ENCODE measurements at regions not wholly inside any gene's neighbourhood (a gene's known extent, or its start where the extent isn't known, plus 50 kb on each side); places are given as distances from the start of the nearest gene placed in this dataset.

DNA sequence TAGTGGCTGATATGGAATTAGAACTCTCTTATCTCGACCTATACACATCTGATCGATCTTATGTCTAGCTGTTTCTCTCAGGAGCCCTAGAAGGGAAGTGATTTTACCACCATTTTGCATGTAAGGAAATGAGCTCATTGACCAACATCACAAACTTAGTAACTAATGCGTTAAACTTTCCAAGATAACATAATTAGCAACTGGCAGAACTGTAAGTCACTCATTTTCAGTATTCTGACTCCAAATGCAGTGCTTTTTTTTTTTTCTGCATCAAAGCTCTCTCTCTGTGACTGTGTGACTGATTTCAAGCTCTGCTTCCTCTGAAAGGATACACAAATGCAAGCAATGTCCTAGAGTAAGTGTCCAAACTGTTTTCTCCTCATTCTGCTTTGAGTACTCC is 68.1 kb upstream of the FBXL7 start:
- no peak for FAIRE-seq
- DNase-seq (ENCODE audit: insufficient read length, low spot score) = no peak
- TF ChIP-seq, protein P1, sequence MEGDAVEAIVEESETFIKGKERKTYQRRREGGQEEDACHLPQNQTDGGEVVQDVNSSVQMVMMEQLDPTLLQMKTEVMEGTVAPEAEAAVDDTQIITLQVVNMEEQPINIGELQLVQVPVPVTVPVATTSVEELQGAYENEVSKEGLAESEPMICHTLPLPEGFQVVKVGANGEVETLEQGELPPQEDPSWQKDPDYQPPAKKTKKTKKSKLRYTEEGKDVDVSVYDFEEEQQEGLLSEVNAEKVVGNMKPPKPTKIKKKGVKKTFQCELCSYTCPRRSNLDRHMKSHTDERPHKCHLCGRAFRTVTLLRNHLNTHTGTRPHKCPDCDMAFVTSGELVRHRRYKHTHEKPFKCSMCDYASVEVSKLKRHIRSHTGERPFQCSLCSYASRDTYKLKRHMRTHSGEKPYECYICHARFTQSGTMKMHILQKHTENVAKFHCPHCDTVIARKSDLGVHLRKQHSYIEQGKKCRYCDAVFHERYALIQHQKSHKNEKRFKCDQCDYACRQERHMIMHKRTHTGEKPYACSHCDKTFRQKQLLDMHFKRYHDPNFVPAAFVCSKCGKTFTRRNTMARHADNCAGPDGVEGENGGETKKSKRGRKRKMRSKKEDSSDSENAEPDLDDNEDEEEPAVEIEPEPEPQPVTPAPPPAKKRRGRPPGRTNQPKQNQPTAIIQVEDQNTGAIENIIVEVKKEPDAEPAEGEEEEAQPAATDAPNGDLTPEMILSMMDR (IDR thresholded peaks at IDR 0.05; ENCODE audit: insufficient read depth, missing control alignments) = no peak

DNA sequence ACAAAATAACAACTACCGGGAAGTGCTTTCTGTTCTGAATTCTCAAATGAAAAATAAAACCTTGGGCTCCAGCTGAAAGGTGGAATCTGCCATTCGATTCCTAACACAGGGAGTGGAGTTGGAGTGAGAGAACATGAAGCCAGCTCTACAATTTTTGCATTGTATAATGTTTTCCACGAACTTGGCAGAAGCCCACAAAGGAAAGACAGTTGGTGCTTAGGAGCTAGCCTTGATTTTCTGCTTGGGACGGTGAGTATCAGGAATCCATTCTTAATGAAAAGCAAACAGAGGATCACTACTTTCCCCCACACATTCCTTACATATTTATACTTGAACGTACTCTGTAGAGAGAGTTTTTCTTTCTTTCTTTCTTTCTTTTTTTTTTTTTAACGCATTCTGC is 74.2 kb upstream of the FBXL7 start:
- DNase-seq (ENCODE audit: insufficient read length, low spot score) = no peak
- TF ChIP-seq, protein P1 (IDR thresholded peaks at IDR 0.05; ENCODE audit: insufficient read depth, missing control alignments) = no peak
- no peak for FAIRE-seq

DNA sequence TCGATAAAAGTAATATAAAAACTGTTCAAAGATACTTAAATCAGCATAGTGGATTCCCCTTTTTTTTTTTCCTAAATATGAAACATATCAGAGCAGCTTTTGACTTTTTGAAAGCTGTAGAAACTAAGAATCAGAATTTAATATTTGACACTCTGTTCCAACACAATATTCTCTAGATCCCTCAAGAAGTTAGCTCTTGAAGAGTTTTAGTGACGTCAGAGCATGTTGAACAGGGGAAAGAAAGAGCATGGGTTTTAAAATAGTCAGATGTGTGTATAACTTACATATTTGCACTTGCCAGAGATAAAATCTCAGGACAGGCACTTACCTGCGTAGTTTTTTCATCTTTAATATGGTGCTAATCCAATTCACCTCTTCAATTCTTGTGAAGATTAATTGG is 75.2 kb upstream of the FBXL7 start:
- TF ChIP-seq, protein P1 (IDR thresholded peaks at IDR 0.05; ENCODE audit: insufficient read depth, missing control alignments) = no peak
- DNase-seq (ENCODE audit: insufficient read length, low spot score) (no peak), FAIRE-seq (no peak)

DNA sequence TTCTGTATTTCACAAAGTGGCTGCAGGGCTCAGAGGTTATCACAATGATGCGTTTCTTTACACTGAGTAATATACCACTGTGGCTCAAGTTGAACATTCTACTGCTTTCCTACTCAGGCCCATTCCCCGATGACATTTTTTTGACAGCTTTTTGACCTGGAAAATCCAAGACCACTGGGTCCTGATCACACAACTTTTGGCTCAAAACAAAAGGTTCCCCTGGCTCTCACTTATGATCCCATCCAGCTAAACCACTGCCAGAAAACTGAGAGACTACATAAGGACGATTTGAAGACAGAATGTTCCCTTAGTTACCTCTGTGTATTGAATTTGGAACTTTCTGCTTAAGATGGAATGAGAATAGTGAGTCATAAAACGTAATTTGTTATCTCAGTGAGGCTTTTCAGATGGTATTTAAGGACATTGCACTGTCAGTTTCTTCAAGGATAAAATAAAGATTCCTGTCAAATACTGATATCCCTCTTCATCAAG is 78.0 kb upstream of the FBXL7 start:
- FAIRE-seq (no peak), DNase-seq (ENCODE audit: insufficient read length, low spot score) (no peak)
- TF ChIP-seq, protein P1 (IDR thresholded peaks at IDR 0.05; ENCODE audit: insufficient read depth, missing control alignments) = no peak

DNA sequence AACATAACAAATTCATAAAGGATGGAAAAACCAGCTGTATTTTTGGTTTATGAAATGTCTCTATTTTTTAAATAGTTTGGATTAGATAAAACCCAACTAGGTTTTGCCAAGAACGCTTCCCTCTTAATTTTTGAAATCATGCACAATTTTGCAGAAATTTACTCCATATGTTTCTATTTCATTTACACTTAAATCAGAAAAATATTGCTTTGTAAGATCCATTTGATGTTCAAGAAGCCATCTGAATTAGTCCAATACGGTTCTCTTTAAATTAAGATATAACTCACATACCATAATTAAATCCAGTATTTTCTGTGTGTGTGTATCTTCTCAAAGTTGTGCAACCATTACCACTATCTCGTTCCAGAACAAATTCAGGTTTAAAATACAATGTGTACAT is 78.6 kb upstream of the FBXL7 start:
- no peak for FAIRE-seq

DNA sequence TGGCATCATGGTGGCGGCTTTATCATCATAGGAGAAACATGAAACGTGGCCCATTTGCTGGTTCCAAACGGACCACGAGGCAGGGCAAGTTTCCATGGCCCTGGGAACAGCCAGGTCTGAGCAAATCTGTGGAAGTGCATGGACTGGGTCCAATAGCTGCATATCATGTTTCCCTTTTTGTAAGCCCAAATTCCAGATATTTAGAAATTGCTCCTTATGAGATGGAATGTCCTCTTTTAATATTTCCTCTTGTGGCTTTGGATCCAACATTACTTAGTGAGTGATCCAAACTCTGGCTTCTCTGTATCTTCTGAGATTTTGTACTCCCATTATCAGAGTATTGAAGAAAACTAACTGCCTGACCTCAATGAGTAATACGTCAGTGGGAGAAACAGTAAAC is 79.8 kb upstream of the FBXL7 start:
- TF ChIP-seq, protein P1 (IDR thresholded peaks at IDR 0.05; ENCODE audit: insufficient read depth, missing control alignments) = no peak
- DNase-seq (ENCODE audit: insufficient read length, low spot score) (no peak), FAIRE-seq (no peak)

More for the DNA sequence above, 78.6 kb upstream of the FBXL7 start:
- TF ChIP-seq, protein P1 (IDR thresholded peaks at IDR 0.05; ENCODE audit: insufficient read depth, missing control alignments) = no peak
- no peak for DNase-seq (ENCODE audit: insufficient read length, low spot score)

DNA sequence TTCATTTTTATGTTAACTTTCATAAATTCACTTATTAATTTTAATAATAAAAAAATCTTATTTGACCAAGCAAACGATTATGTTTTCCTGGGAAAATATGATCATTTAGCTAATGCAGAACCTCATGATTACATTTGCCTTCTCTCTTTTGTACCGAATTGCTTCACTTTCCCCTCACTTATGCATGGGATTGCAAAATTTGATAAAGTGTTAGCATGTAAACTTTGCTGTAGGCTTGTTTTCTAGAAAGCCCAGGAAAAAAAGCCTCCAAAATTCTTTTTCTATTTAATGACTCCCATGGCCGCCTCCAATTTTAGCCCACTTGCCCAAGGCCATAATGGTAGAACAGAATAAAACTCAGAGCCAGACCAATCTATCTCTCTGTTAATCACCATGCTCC is 82.8 kb upstream of the FBXL7 start:
- DNase-seq (ENCODE audit: insufficient read length, low spot score) (no peak), FAIRE-seq (no peak)
- TF ChIP-seq, protein P1 (IDR thresholded peaks at IDR 0.05; ENCODE audit: insufficient read depth, missing control alignments) = no peak
